K562 (cell line): ENCODE measurements at regions not wholly inside any gene's neighbourhood (a gene's known extent, or its start where the extent isn't known, plus 50 kb on each side); places are given as distances from the start of the nearest gene placed in this dataset.

Experiments used
- ATAC-seq: fragments of 200-7000 bp; cut with Tn5 transposase; 3 replicates; pipeline ENCODE4 v1.9.1; 2020; ENCODE audit warnings: moderate library complexity
- BruUV-seq: library from RNA; stranded (reverse); fragments of 400-500 nt; replicated peaks from 2 replicates; lab custom pipeline; 2021; lab: Mats Ljungman, UMichigan
- CTCF ChIA-PET: fragments of 300-600 bp; formaldehyde crosslinking; extraction: SDS; loops from one replicate; lab custom pipeline; 2021; ENCODE audit warnings: low intra/inter-chr PET ratio; lab: Yijun Ruan, JAX
- POLR2A ChIA-PET: fragments of 300-600, 350-650 bp; sonication (Branson Sonifier 250); formaldehyde crosslinking; extraction: SDS; loops from one replicate; lab custom pipeline; 2021; ENCODE audit warnings: antibody characterized with exemption, inconsistent platforms; lab: Yijun Ruan, JAX
- DNase-seq, 4 experiments: peaks; one replicate each; pipeline versions ENCODE4 v3.0.0 to v3.0.0-alpha.2; 2011 to 2018; ENCODE audit warnings: low spot score in 3 of 4, mixed read lengths in 3 of 4; ENCODE audit errors: extremely low read depth in 1 of 4
- FAIRE-seq: peaks from 2 replicates; lab custom pipeline; 2011; peaks lifted over from hg19 to GRCh38; lab: Jason Lieb, UNC
- H2AFZ ChIP-seq: 2 replicates; pipeline ENCODE4 v1.6.0; 2011; ENCODE audit warnings: low read depth, low read length, control low read depth, inconsistent platforms
- H3K27ac ChIP-seq: fragments of 200-600 bp; 3 replicates; pipeline ENCODE4 v1.8.0; 2011; ENCODE audit warnings: low read depth, mild to moderate bottlenecking, control low read depth, inconsistent platforms, low read length, moderate library complexity, mixed read lengths; ENCODE audit errors: extremely low read depth
- H3K27me3 ChIP-seq, 2 experiments: fragments of 300-600 bp in 1 of 2; 2 replicates in 1 of 2; 3 replicates in 1 of 2; pipeline versions ENCODE4 v1.6.0 to v1.8.0; 2011; ENCODE audit warnings: inconsistent platforms in 2 of 2, low read length in 2 of 2, mild to moderate bottlenecking in 1 of 2, mixed read lengths in 1 of 2, moderate library complexity in 1 of 2; ENCODE audit not compliant: control insufficient read depth in 2 of 2, insufficient read depth in 2 of 2
- H3K36me3 ChIP-seq: fragments of 300-600 bp; 3 replicates; pipeline ENCODE4 v1.8.0; 2011; ENCODE audit warnings: mild to moderate bottlenecking, low read length, inconsistent platforms; ENCODE audit not compliant: control insufficient read depth, insufficient read depth
- H3K4me1 ChIP-seq, 2 experiments: fragments of 200-600 bp in 1 of 2; replicated peaks in 1 of 2; 2 replicates in 1 of 2; 3 replicates in 1 of 2; pipeline versions ENCODE4 v1.5.1 to v1.8.0; 2011; ENCODE audit warnings: inconsistent platforms in 2 of 2, low read length in 2 of 2, mild to moderate bottlenecking in 1 of 2, mixed read lengths in 1 of 2, moderate library complexity in 1 of 2; ENCODE audit not compliant: control insufficient read depth in 2 of 2, insufficient read depth in 2 of 2
- H3K4me2 ChIP-seq: 2 replicates; pipeline ENCODE4 v1.6.1; 2011; ENCODE audit warnings: low read length, control low read depth, inconsistent platforms, mixed read lengths; ENCODE audit not compliant: insufficient read depth
- H3K4me3 ChIP-seq: fragments of 200-600 bp; sonication (generic), shearing (Covaris generic); 2 replicates; pipeline ENCODE4 v1.5.1; 2016; ENCODE audit warnings: control low read depth, inconsistent platforms
- H3K79me2 ChIP-seq: fragments of 200-600 bp; 3 replicates; pipeline ENCODE4 v1.8.0; 2011; ENCODE audit warnings: low read length, inconsistent platforms; ENCODE audit not compliant: control insufficient read depth, insufficient read depth
- H3K9ac ChIP-seq, 2 experiments: 2 replicates each; pipeline versions ENCODE4 v1.6.0 to v1.6.1; 2011; ENCODE audit warnings: low read depth in 2 of 2, low read length in 2 of 2, control low read depth in 1 of 2, inconsistent platforms in 1 of 2, mild to moderate bottlenecking in 1 of 2, mixed read lengths in 1 of 2; ENCODE audit not compliant: insufficient read depth in 1 of 2
- H3K9me1 ChIP-seq: one replicate; pipeline ENCODE4 v1.6.0; 2011; ENCODE audit warnings: inconsistent platforms, mild to moderate bottlenecking, low read length, moderate library complexity; ENCODE audit not compliant: control insufficient read depth, insufficient read depth
- H3K9me3 ChIP-seq: replicated peaks from 2 replicates; pipeline ENCODE4 v1.5.1; 2011; ENCODE audit warnings: low read depth, low read length, inconsistent platforms; ENCODE audit not compliant: control insufficient read depth, insufficient read depth
- H4K20me1 ChIP-seq: replicated peaks from 2 replicates; pipeline ENCODE4 v1.6.1; 2011; ENCODE audit warnings: low read length, inconsistent platforms, mixed read lengths; ENCODE audit not compliant: control insufficient read depth, insufficient read depth
- ARID1B ChIP-seq: fragments of 450-650 bp; IDR thresholded peaks from 2 replicates; pipeline ENCODE4 v1.6.1; 2016; ENCODE audit warnings: antibody characterized with exemption, mild to moderate bottlenecking, inconsistent platforms
- ATF6 ChIP-seq: sonication (generic); formaldehyde crosslinking; IDR thresholded peaks from 2 replicates; pipeline ENCODE4 v1.4.0; 2020; ENCODE audit warnings: mild to moderate bottlenecking, missing genetic modification reagents
- BCLAF1 ChIP-seq, 2 experiments: fragments of 450-650 bp in 1 of 2; IDR thresholded peaks; 2 replicates each; pipeline ENCODE4 v1.6.1; 2011 to 2017; ENCODE audit warnings: low read depth in 2 of 2, antibody characterized with exemption in 1 of 2, borderline replicate concordance in 1 of 2, low read length in 1 of 2, mild to moderate bottlenecking in 1 of 2, mixed read lengths in 1 of 2; ENCODE audit not compliant: control insufficient read depth in 1 of 2
- BCOR ChIP-seq: fragments of 450-650 bp; IDR thresholded peaks from 2 replicates; pipeline ENCODE4 v1.6.1; 2016
- BRD4 ChIP-seq: fragments of 200-600 bp; sonication (generic); IDR thresholded peaks from 2 replicates; pipeline ENCODE4 v1.6.1; 2017; ENCODE audit warnings: inconsistent platforms
- CGGBP1 ChIP-seq: fragments of 250-450 bp; sonication (Bioruptor Pico); IDR thresholded peaks from 2 replicates; pipeline ENCODE4 v1.9.0; 2021; ENCODE audit warnings: mild to moderate bottlenecking
- COPS2 ChIP-seq: fragments of 450-650 bp; conservative IDR thresholded peaks from 2 replicates; pipeline ENCODE4 v1.6.1; 2016; ENCODE audit warnings: mild to moderate bottlenecking, moderate library complexity
- RBM39 ChIP-seq: fragments of 200-400 bp; formaldehyde crosslinking; optimal IDR thresholded peaks from 2 replicates; pipeline ENCODE3; 2018; ENCODE audit warnings: low read depth, low read length
- TAF9B ChIP-seq: fragments of 450-650 bp; IDR thresholded peaks from 2 replicates; pipeline ENCODE4 v1.6.1; 2018; ENCODE audit warnings: mild to moderate bottlenecking; ENCODE audit not compliant: partially characterized antibody
- ZBTB7A ChIP-seq: IDR thresholded peaks from 2 replicates; pipeline ENCODE4 v1.6.1; 2011; ENCODE audit warnings: low read depth, mild to moderate bottlenecking, low read length, moderate library complexity, borderline replicate concordance; ENCODE audit not compliant: control insufficient read depth
- ZNF253 ChIP-seq: fragments of 250-450 bp; sonication (Bioruptor Pico); conservative IDR thresholded peaks from 2 replicates; pipeline ENCODE4 v1.6.1; 2021; ENCODE audit warnings: mild to moderate bottlenecking
- ZNF444 ChIP-seq: fragments of 250-450 bp; sonication (Bioruptor Pico); IDR thresholded peaks from 2 replicates; pipeline ENCODE4 v1.4.0; 2020; ENCODE audit warnings: mild to moderate bottlenecking, moderate library complexity
- WGBS: fragments of 100-300 bp; shearing (Covaris generic); methylation state at CpG from one replicate; pipeline ENCODE4 v1.1.6; 2016; ENCODE audit warnings: low coverage, mixed read lengths; ENCODE audit not compliant: insufficient coverage; ENCODE audit errors: missing lambda C conversion rate; 5-methylcytosine and 5-hydroxymethylcytosine counted together
- in situ Hi-C: fragments of 300-500 bp; cut with MboI; formaldehyde crosslinking; loops from 4 replicates; pipeline ENCODE4 v1.15.0; 2018; ENCODE audit warnings: inconsistent platforms, mixed read lengths
- intact Hi-C: fragments of 100-400 bp; cut with micrococcal nuclease; formaldehyde crosslinking; loops from 2 replicates; pipeline ENCODE4 v1.14.2; 2022

GRCh38 chr1:102105931-102106550 is 109.3 kb upstream of the OLFM3 start:
- intact Hi-C loops (no loop called here), in situ Hi-C loops (no loop called here)
- Histone ChIP-seq H3K4me3 (no peak overlapping the region), H3K36me3 (no peaks in the 10 kb centered on the region), H3K27me3 (no peaks in the 10 kb centered on the region), H4K20me1 (no peaks in the 10 kb centered on the region), H3K9ac (no peak overlapping the region), H3K9me3 (no peaks in the 10 kb centered on the region; the same call in 1 of the 2 replicates), H3K9me1 (no peaks in the 10 kb centered on the region), H3K27ac (no peak overlapping the region), H3K4me1 (no peaks in the 10 kb centered on the region), H3K79me2 (no peaks in the 10 kb centered on the region), H3K4me2 (no peak overlapping the region), H2AFZ (no peak overlapping the region)
- BruUV-seq: no TSS peak
- no peak for FAIRE-seq
- TF ChIP-seq ARID1B (no peak), BCOR (no peak), CGGBP1 (CRISPR knock-in tag) (no peak), COPS2 (no peak), RBM39 (no peak)
- WGBS: 2% methylated on average over 3 of the region's 3 CpGs
- ChIA-PET POLR2A (no interaction called here), CTCF (no interaction called here)
- no peak for ATAC-seq
- no peak for DNase-seq

GRCh38 chr1:102103646-102104045 is 106.9 kb upstream of the OLFM3 start:
- Histone ChIP-seq H3K9ac (no peak overlapping the region), H3K4me2 (no peak overlapping the region), H3K79me2 (no peaks in the 10 kb centered on the region), H4K20me1 (no peaks in the 10 kb centered on the region), H3K27me3 (no peaks in the 10 kb centered on the region), H3K9me3 (no peaks in the 10 kb centered on the region; the same call in 1 of the 2 replicates), H3K9me1 (no peaks in the 10 kb centered on the region), H3K36me3 (no peaks in the 10 kb centered on the region), H3K4me1 (no peaks in the 10 kb centered on the region), H3K27ac (no peak overlapping the region), H3K4me3 (no peak overlapping the region), H2AFZ (no peak overlapping the region)
- intact Hi-C loops: no loop called here
- POLR2A ChIA-PET: no interaction called here
- ATAC-seq: no peak
- DNase-seq: no peak
- no peak for FAIRE-seq
- 2% methylated on average over 4 of the region's 4 CpGs for WGBS
- CTCF ChIA-PET: no interaction called here
- BruUV-seq: no TSS peak
- in situ Hi-C loops: no loop called here
- no peak for TF ChIP-seq BCLAF1 (IDR thresholded peaks at IDR 0.05; ENCODE audit: borderline replicate concordance in 1 of 2, control insufficient read depth in 1 of 2, low read depth in 2 of 2, low read length in 1 of 2)
- TF ChIP-seq TAF9B: no peak
- TF ChIP-seq BRD4: no peak
- TF ChIP-seq ATF6 (CRISPR knock-in tag): no peak
- no peak for TF ChIP-seq ZBTB7A
- TF ChIP-seq ZNF444 (CRISPR knock-in tag): no peak
- TF ChIP-seq ZNF253: no peak
